ENCODE measurements at regions not wholly inside any gene's neighbourhood (a gene's known extent, or its start where the extent isn't known, plus 50 kb on each side); places are given as distances from the start of the nearest gene placed in this dataset.

DNA sequence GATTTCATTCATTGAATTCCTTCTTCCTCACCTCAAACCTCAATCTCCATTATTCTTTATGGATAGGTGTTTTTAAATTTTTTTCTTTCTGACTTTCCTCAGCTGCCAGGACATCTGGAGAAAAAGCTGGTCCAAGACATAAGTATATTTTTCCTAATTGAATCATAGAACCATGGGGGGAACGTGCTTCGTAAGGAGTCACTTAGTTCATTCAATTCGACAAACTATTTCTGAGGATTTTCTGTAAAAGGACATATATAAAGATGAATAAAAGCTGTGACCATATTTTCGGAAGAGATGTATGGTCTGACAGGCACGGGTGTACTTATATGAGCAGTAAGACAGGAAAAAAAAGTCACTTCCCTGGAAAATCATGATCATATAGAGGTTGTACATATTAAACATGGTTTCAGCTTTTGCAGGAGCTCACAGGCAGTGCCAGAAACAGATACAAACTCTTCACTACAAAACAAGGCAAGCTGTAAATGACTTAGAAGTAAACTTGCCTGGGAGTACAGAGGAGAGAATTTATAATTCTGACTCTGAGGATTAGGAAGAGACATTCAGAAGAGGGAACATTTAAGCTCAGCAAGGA, 88.2 kb upstream of the EGR2 start:
- ATAC-seq = no peak
- Histone ChIP-seq H3K4me1 (ENCODE audit: control insufficient read depth, insufficient read depth, low read length) (no peaks in the 10 kb centered on the region), H3K4me3 (ENCODE audit: low read length) (no peak overlapping the region), H3K9me3 (ENCODE audit: control insufficient read depth, low read length) (no peaks in the 10 kb centered on the region), H3K27ac (ENCODE audit: low read length) (no peak overlapping the region), H3K27me3 (ENCODE audit: control insufficient read depth, insufficient read depth) (no peaks in the 10 kb centered on the region)
- intact Hi-C loops (cut with DNase I) = no loop called here
- 68% methylated on average over 5 of the region's 5 CpGs for WGBS
- DNase-seq = no peak

DNA sequence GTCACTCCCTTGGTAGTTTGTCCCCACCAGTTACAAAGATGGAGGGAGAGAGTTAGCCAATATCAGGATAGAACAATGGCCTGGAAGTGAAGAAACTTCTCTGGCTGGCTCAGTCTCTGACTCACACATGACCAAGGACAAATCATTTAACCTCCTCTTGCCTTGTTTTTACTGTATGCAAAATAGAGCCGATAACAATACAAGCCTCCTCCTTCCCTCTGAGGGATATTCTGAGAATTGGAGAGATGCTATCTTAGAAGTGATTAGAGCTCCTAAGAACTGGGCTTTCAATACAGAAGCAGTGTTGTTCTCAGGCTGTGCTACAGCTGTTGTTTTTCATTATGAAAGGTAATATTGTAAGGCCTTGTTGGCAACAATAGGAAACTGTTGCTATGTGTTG, 87.7 kb upstream of the EGR2 start:
- Histone ChIP-seq H3K4me1 (ENCODE audit: control insufficient read depth, insufficient read depth, low read length) (no peaks in the 10 kb centered on the region), H3K27ac (ENCODE audit: low read length) (no peak overlapping the region), H3K9me3 (ENCODE audit: control insufficient read depth, low read length) (no peaks in the 10 kb centered on the region), H3K4me3 (ENCODE audit: low read length) (no peak overlapping the region), H3K27me3 (ENCODE audit: control insufficient read depth, insufficient read depth) (no peaks in the 10 kb centered on the region)
- DNase-seq (no peak), ATAC-seq (peak; percentile 77 to 86)
- 32% methylated on average over 1 of the region's 1 CpG for WGBS
- intact Hi-C loops (cut with DNase I) = no loop called here

DNA sequence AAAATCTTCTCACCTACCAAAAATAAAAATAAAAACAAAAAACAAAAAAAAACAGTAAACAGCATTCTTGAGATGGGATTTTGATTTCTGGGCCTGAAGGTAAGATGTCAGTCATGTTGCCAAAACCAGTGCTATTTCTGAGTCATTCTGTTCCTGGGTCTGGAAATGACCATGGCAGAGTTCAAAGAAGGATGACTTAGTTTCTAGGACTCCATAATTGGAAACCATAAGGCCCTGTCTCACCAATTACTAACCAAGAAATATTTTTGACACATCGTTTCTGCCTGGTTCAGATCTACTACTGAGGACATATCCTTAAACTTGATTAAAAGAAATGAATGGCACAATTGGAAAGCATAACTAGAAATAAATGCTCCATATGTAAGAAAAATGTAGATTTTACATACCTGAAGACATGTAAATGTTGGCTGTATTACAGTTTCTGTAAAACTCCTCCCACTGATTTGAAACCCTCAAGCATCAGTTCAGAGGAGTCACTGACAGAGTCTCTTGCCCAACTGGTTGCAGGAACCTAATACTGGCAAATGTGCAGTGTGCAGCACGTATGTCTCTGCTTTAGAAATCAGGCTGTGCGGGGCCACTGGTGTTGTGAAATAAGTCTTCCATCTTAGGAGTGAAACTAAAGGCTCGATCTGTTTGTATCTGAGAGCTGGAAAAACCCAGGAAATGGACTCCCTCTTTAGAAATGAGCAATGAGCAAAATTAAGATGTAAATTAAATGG, 84.8 kb upstream of the EGR2 start:
- DNase-seq (no peak), ATAC-seq (no peak)
- intact Hi-C loops (cut with DNase I) = no loop called here
- Histone ChIP-seq H3K9me3 (ENCODE audit: control insufficient read depth, low read length) (no peaks in the 10 kb centered on the region), H3K4me1 (ENCODE audit: control insufficient read depth, insufficient read depth, low read length) (no peaks in the 10 kb centered on the region), H3K4me3 (ENCODE audit: low read length) (no peak overlapping the region), H3K27ac (ENCODE audit: low read length) (no peak overlapping the region), H3K27me3 (ENCODE audit: control insufficient read depth, insufficient read depth) (no peaks in the 10 kb centered on the region)
- WGBS = 88% methylated on average over 4 of the region's 4 CpGs

DNA sequence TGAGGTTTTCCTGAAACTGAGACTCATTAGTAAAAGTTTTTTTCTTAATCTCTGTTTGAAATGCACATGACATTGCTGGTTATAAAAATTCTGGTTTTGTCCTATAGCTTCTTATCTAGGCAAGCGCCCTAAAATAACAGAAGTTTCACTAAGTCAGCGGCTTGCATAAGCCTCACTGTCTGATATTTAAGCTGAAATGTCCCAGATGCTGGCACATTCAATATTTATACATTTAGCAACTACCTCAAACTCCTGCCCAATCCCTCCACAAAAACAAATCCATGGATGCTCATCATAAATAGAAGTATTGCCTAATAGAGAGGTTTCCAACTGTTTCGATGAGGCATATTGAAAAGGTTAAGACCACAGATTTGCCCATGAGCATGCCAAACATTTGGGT, 83.1 kb upstream of the EGR2 start:
- Histone ChIP-seq H3K27me3 (ENCODE audit: control insufficient read depth, insufficient read depth) (no peaks in the 10 kb centered on the region), H3K27ac (ENCODE audit: low read length) (no peak overlapping the region), H3K4me3 (ENCODE audit: low read length) (no peak overlapping the region), H3K4me1 (ENCODE audit: control insufficient read depth, insufficient read depth, low read length) (no peaks in the 10 kb centered on the region), H3K9me3 (ENCODE audit: control insufficient read depth, low read length) (no peaks in the 10 kb centered on the region)
- DNase-seq = no peak
- WGBS = 55% methylated on average over 3 of the region's 3 CpGs
- intact Hi-C loops (cut with DNase I) = no loop called here
- no peak for ATAC-seq

DNA sequence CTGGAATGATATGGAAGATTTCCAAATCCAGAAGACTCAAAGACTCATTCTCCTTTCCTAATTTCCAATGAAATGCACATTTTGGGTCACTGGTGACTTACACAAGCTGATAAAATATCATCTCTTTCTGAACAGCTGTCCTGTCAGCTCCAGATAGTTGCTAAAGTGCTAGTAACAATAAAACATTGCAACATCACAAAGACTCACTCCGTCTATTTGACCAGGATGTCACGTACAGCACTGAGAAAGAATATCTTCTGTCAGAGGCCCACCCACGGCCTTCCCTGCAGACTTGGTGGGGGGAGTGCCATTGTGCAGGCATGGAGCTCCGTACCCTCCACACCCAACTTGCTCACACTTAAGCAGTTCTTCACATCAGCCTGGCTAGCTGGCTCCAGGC, 78.9 kb upstream of the EGR2 start:
- no peaks in the 10 kb centered on the region for H3K9me3 ChIP-seq (ENCODE audit: control insufficient read depth, low read length)
- WGBS = 60% methylated on average over 4 of the region's 4 CpGs
- no peak overlapping the region for H3K27ac ChIP-seq (ENCODE audit: low read length)
- ATAC-seq (peak; percentile 81 to 84), DNase-seq (peak; percentile 53 to 72 (median 62))
- H3K4me3 ChIP-seq (ENCODE audit: low read length) = no peak overlapping the region
- no peaks in the 10 kb centered on the region for H3K4me1 ChIP-seq (ENCODE audit: control insufficient read depth, insufficient read depth, low read length)
- intact Hi-C loops (cut with DNase I) = no loop called here
- H3K27me3 ChIP-seq (ENCODE audit: control insufficient read depth, insufficient read depth) = peaks cover 2% of the 10 kb centered on the region

DNA sequence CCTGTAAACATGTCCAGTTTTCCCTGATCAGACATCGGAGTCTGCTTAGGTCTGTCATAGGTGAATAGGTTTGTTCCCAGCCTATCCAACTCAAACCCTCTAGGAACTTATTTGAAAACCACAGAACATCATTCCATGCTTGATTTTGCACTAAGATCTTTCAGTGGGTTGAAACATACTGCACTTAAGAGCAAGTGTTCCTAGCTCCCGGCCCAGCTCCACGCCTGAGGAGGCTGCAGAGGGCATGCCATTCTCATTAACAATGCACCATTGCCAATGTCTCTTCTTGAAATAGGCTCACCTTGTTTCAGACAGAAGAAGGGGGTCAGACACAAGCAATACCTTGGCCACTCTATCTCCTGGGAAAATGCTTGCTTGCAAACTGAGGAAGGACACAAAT, 78.0 kb upstream of the EGR2 start:
- intact Hi-C loops (cut with DNase I) = no loop called here
- Histone ChIP-seq H3K27me3 (ENCODE audit: control insufficient read depth, insufficient read depth) (peaks cover 3% of the 10 kb centered on the region), H3K4me1 (ENCODE audit: control insufficient read depth, insufficient read depth, low read length) (no peaks in the 10 kb centered on the region), H3K4me3 (ENCODE audit: low read length) (no peak overlapping the region), H3K9me3 (ENCODE audit: control insufficient read depth, low read length) (no peaks in the 10 kb centered on the region), H3K27ac (ENCODE audit: low read length) (no peak overlapping the region)
- DNase-seq (no peak), ATAC-seq (no peak)
- 91% methylated on average over 3 of the region's 3 CpGs for WGBS

DNA sequence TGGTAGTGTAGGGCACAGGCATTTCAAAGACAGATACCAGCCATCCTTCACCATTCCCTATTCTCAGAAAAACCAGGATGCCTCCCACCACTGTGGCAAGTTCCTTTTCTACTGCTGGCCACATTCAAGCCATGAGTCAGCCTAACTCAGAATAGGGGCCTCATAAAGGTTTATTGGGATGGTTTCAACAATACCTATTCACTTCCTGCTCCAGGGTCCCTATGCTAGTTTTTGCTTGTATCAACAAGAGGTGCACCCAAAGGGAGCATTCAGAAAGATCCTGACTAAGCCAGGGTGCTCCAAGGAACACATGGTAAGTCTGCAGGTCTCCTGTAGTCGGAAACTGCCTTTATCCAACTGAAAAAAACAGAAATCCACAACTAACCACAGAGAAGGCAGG, 76.9 kb upstream of the EGR2 start:
- 97% methylated on average over 1 of the region's 1 CpG for WGBS

DNA sequence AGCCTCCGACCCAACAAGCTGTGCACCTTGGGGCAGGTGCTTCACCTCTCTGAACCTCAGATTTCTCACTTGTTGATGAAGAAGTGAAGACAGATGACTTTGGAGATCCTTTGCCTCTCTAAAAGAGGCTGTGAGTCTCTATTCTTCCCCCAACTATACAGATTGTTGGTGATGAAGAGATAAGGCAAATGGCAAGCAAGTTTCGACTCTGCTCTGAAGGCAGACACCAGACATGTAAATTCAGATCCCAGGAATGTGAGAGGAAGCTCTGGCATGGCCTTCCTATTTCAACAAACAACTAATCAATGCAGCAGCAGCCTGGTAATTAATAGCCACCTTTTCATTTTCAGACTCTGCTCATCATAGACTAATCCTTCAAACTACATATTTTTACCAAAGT, 74.2 kb upstream of the EGR2 start:
- no peak for ATAC-seq
- Histone ChIP-seq H3K4me3 (ENCODE audit: low read length) (no peak overlapping the region), H3K4me1 (ENCODE audit: control insufficient read depth, insufficient read depth, low read length) (no peaks in the 10 kb centered on the region), H3K9me3 (ENCODE audit: control insufficient read depth, low read length) (no peaks in the 10 kb centered on the region), H3K27ac (ENCODE audit: low read length) (no peak overlapping the region), H3K27me3 (ENCODE audit: control insufficient read depth, insufficient read depth) (peaks cover 3% of the 10 kb centered on the region)
- 87% methylated on average over 2 of the region's 2 CpGs for WGBS
- DNase-seq = no peak
- intact Hi-C loops (cut with DNase I) = no loop called here

More for the DNA sequence above, 76.9 kb upstream of the EGR2 start:
- no peak overlapping the region for H3K4me3 ChIP-seq (ENCODE audit: low read length)
- H3K27ac ChIP-seq (ENCODE audit: low read length) = no peak overlapping the region
- intact Hi-C loops (cut with DNase I) = no loop called here
- H3K27me3 ChIP-seq (ENCODE audit: control insufficient read depth, insufficient read depth) = peaks cover 3% of the 10 kb centered on the region
- no peak for ATAC-seq
- H3K4me1 ChIP-seq (ENCODE audit: control insufficient read depth, insufficient read depth, low read length) = no peaks in the 10 kb centered on the region
- DNase-seq = no peak
- H3K9me3 ChIP-seq (ENCODE audit: control insufficient read depth, low read length) = no peaks in the 10 kb centered on the region

DNA sequence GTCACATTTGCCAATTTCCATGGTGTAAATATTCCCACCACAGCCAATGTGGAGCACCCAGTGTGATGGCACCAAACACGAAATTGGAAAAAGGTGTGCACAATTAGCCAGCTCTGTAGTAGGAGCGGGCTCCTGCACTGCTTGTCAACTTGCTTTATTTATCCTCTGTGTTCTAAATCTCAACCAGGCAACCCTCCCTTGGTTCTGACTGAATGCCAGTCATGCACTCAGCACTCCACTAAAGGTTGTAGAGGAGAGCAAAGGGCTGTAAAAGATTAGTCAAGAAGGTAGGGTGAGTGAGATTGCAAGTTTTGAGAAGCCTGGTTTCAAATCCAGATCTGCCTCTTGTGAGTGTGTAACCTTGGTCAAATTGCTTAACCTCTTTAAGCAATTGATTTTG, 71.5 kb upstream of the EGR2 start:
- Histone ChIP-seq H3K4me1 (ENCODE audit: control insufficient read depth, insufficient read depth, low read length) (no peaks in the 10 kb centered on the region), H3K9me3 (ENCODE audit: control insufficient read depth, low read length) (no peaks in the 10 kb centered on the region), H3K4me3 (ENCODE audit: low read length) (no peak overlapping the region), H3K27ac (ENCODE audit: low read length) (no peak overlapping the region), H3K27me3 (ENCODE audit: control insufficient read depth, insufficient read depth) (peaks cover 3% of the 10 kb centered on the region)
- intact Hi-C loops (cut with DNase I) = no loop called here
- peak; percentile 62 to 74 for ATAC-seq
- no peak for DNase-seq
- WGBS = 71% methylated on average over 2 of the region's 2 CpGs

DNA sequence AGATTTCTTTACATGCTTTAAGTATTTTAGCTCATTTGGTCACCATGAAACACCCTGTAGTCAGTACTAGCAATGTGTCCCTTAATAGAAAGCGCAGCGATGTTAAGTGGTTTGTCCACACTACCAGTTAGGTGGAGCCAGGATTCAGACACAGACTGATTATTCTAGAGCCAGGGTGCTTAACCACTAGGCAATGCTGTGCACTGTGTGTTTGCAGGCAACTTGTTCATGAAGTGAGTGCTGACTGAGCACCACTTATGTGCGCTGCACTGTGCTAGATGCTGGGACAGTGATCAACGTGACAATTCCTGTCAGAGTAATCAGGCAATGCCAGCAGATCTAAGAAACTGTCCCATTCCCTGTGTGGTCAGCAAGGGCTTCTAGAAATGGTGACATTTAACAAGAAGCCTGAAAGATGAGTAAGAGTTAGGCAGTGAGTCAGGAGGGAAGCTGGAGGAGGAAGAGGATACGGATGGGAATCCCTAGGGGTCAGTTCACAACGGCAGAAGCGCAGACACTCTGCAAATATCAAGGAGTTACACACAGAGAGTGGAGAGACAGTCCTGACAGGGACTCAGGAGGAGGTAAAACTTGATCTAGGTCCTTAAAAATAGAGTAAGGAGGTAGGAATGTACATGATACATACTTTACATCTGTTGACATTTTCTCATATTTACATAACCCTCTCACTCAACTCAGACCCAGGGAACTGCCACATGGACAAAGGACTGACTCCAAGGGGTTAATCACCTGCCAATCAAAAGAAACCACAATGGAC, 69.7 kb upstream of the EGR2 start:
- Histone ChIP-seq H3K4me3 (ENCODE audit: low read length) (no peak overlapping the region), H3K27me3 (ENCODE audit: control insufficient read depth, insufficient read depth) (peaks cover 3% of the 10 kb centered on the region), H3K9me3 (ENCODE audit: control insufficient read depth, low read length) (no peaks in the 10 kb centered on the region), H3K27ac (ENCODE audit: low read length) (no peak overlapping the region), H3K4me1 (ENCODE audit: control insufficient read depth, insufficient read depth, low read length) (no peaks in the 10 kb centered on the region)
- peak; percentile 87 to 91 for ATAC-seq
- DNase-seq = no peak
- 44% methylated on average over 7 of the region's 7 CpGs for WGBS
- intact Hi-C loops (cut with DNase I) = no loop called here

DNA sequence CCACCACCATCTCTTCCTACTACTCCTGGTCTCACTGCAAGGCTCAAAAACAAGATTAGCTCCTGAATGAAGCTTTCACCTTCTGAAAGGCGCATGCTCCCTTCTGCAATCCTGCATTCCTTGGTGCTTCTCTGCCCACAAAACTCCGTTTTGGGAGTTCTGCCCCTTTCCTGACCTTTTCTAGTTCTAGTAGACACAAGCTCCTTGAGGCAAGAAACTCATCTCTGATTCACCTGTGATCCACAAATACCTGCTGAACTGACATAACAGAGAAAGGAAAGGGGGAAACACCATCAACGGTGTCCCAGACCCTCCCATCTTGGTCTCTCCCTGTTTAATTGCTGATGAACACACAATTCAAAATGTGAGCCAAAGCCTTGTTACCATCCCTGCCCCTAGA, 64.0 kb upstream of the EGR2 start:
- no peak overlapping the region for H3K4me3 ChIP-seq (ENCODE audit: low read length)
- 86% methylated on average over 3 of the region's 3 CpGs for WGBS
- ATAC-seq (no peak), DNase-seq (no peak)
- intact Hi-C loops (cut with DNase I) = no loop called here
- H3K9me3 ChIP-seq (ENCODE audit: control insufficient read depth, low read length) = no peaks in the 10 kb centered on the region
- no peaks in the 10 kb centered on the region for H3K27me3 ChIP-seq (ENCODE audit: control insufficient read depth, insufficient read depth)
- H3K4me1 ChIP-seq (ENCODE audit: control insufficient read depth, insufficient read depth, low read length) = no peaks in the 10 kb centered on the region
- H3K27ac ChIP-seq (ENCODE audit: low read length) = no peak overlapping the region
